Skin epidermis (tissue), 12 donors: ENCODE measurements at regions not wholly inside any gene's neighbourhood (a gene's known extent, or its start where the extent isn't known, plus 50 kb on each side); places are given as distances from the start of the nearest gene placed in this dataset.

Source experiments
- H3K27ac ChIP-seq, 21 experiments: fragments of 200-600 bp; sonication (generic) in 11 of 21; one replicate each; pipeline ENCODE4 v1.5.0; 2020; ENCODE audit warnings: mild to moderate bottlenecking in 3 of 21, inconsistent platforms in 2 of 21, moderate library complexity in 2 of 21
- H3K4me3 ChIP-seq, 7 experiments: fragments of 200-600 bp; sonication (generic) in 2 of 7; one replicate each; pipeline ENCODE4 v1.5.0; 2020; ENCODE audit warnings: inconsistent platforms in 2 of 7, mild to moderate bottlenecking in 2 of 7, moderate library complexity in 1 of 7

DNA sequence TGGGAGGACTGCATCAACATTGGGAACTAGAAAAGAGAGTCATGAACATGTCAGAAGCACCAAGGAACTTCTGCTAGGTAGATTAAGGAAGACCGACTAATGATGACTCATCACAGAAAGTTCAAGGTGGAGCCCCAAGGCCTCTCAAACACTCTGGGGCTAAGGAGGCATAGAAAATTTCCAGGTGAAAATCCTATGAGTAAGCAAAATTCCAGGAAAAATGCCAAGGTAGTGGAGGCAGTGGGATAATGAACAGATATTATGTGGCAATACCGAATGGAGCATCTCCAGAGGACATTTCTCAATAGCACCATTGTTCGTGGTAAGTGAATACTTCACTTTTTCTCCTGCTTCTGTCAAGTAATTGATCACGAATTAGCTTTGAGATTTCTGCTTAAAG lies 336.5 kb downstream of the MZT1 start:
- Histone ChIP-seq H3K27ac (no peak overlapping the region), H3K4me3 (no peak overlapping the region)

DNA sequence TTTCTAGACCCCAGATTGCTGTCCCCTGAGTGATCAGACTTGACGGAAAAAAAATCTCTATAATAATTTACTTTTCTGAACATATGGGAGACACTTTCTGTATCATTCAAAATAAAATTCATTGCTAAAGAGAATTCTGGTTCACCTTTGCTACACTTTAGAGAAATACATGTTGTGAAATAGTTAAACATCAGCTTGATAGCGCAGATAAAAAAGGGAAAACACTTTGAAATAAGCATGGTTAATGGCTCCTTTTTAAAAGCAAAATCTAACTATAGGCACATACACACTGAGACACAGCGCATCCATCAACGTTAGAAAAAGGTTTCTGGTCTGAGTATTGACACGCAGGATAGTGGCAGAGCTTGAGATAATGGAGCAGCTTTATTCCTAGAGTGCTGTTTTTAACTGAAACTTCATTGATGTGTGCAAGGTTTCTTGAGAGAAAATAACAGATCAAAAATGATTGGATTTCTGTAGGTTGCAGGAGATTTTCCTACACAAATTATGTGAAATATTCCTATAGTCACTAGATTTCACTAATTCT lies 341.2 kb downstream of the MZT1 start:
- H3K27ac ChIP-seq: no peak overlapping the region
- no peak overlapping the region for H3K4me3 ChIP-seq

DNA sequence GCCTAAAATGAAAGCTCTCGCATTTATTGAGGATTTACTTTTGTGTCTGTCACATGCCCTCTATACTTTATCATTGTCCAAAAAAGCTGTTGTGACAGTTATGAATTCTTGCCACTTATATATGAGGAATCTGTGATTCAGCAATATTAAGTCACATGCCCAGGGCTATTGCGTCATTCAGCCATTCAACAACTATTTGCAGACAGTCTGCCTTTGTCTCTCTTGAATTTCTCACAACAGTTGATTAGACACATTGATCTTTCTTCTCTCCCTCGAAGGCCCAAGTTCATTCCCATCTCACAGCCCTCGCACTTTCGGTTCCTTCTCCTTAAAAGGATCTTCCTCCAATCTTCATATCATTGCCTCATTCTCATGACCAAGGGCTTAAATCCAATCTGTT lies 342.6 kb downstream of the MZT1 start:
- no peak overlapping the region for H3K4me3 ChIP-seq
- no peak overlapping the region for H3K27ac ChIP-seq

DNA sequence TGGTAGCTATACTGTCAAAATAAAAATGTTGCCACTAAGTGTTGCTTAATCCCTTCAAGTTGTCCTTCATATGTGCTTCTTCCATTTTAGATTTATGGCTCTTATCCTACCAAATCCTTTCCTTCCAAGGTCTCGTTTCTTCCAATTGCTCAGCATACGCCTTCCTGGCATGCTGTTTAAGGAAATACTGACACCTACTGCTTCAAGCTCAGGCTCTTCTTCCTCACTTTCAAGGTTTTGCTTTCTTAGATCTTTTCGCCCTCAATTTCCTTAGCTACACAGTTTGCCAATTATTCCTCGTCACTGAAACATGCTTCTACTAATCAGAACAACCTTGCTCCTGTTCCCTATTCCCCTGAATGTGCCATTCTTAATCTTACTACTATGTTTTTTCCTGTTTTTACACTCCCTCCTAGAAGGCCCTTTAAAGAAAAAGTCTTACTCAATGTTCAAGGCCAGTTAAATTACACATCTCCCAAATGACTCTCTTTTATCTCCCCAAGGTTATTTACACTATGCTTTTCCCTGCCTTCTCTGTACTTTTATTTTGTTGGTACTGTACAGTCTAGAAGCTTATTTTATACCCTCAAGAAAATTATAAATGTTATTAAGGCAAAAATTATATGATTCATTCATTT lies 343.1 kb downstream of the MZT1 start:
- no peak overlapping the region for H3K4me3 ChIP-seq
- no peak overlapping the region for H3K27ac ChIP-seq

DNA sequence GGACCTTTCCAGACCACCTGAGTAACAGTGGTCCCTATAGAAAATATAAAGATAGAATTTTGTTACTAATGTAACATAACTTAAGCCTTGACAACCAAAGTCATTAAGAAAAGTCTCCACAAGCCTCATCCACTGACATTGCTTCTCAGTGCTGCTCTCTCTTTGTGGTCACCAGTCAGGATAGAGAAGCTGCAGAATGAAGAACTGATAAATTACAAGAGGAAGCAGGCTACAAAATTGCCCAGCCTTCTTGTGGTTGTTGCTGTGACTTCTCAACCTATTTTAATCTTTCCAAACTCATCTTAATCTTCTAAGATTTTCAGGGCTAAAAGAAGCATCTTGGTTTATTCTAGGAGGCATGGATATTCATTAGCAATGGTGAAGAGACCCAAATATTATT lies 343.8 kb downstream of the MZT1 start:
- no peak overlapping the region for H3K27ac ChIP-seq
- no peak overlapping the region for H3K4me3 ChIP-seq

DNA sequence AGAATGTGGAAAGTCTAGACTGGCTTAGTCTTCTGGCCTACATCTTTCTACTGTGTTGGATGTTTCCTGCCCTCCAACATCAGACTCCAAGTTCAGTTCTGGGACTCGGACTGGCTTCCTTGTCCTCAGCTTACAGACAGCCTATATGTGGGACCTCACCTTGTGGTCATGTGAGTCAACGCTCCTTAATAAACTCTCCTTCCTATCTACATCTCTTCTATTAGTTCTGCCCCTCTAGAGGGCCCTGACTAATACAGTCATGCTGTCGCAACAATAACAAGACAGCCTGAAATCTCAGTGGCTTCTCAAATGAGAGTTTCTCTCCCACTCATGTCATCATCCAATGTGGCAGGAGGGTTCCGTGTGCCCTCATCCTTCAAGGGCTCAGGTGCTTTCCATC lies 347.8 kb downstream of the MZT1 start:
- no peak overlapping the region for H3K4me3 ChIP-seq
- H3K27ac ChIP-seq: no peak overlapping the region

DNA sequence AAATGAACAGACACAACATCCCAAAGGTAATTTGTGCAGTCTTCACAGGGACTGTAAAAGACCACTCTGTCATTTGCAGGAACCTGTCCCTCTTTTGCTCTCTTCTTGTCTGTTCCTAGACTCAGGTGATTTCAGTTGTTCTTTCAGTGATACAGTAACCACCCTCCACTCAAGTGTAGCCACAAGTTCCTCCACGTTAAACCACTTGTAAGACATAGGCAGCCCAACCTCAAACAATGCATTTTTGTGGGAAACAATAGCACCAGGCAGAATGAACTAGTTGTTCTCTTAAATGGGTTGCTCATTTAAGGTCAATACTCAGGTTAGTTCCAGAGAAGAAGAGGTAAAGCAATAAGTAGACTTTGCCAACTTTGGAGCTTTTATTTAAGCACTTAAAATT lies 359.4 kb downstream of the MZT1 start:
- no peak overlapping the region for H3K4me3 ChIP-seq
- no peak overlapping the region for H3K27ac ChIP-seq

DNA sequence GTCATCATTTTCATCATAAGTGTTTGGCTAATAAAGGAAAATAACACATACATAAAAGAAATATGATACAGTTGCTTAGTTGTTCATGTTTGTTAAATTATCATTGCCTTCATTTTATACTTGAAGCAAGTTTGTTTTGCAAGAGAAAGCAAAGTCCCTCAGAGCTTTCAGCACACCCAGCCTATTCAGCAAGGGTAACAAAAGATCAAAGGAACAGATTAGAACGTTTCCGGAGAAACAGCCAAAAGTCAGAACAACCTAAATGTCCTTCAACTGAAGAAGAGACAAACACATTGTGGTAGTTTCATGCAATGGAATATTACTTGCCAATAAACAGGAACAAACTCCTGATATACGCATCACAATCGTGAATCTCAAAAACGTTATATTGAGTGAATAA lies 380.7 kb downstream of the MZT1 start:
- Histone ChIP-seq H3K27ac (no peak overlapping the region), H3K4me3 (no peak overlapping the region)

DNA sequence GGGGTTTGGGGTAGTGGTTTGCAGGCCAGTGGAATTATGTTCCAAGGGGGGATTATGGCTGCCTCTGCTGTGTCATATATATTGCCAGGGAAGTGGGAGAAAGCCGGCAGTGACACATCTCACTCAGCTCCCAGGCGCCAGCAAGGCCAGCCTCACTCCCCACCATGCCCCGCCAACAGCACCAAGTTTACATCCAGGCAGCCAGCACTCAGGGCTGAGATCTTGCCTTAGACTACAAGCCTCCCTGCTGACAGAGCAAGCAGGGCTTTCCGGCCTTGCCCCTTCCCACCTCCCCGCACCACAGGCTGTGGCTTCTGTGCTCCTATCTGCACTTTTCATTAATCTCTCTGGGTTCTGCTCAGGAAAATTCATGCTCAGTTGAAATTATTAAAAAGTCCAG lies 385.1 kb downstream of the MZT1 start:
- no peak overlapping the region for H3K27ac ChIP-seq
- no peak overlapping the region for H3K4me3 ChIP-seq

DNA sequence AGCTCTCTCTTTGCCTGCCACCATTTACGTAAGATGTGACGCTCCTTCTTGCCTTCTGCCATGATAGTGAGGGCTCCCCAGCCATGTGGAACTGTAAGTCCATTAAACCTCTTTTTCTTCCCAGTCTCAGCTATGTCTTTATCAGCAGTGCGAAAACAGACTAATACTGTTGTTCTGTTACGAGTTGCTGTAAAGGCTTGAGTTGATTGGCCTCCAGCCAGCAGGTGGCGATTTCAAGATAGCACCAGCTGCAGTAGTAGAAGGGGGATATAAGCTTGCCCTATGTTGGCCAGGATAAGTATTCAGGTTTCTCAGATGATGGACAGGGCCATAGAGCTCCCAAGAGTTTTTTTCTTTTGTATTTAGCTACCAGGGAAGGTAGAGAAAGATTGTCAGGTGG lies 385.5 kb downstream of the MZT1 start:
- H3K27ac ChIP-seq: no peak overlapping the region
- no peak overlapping the region for H3K4me3 ChIP-seq

DNA sequence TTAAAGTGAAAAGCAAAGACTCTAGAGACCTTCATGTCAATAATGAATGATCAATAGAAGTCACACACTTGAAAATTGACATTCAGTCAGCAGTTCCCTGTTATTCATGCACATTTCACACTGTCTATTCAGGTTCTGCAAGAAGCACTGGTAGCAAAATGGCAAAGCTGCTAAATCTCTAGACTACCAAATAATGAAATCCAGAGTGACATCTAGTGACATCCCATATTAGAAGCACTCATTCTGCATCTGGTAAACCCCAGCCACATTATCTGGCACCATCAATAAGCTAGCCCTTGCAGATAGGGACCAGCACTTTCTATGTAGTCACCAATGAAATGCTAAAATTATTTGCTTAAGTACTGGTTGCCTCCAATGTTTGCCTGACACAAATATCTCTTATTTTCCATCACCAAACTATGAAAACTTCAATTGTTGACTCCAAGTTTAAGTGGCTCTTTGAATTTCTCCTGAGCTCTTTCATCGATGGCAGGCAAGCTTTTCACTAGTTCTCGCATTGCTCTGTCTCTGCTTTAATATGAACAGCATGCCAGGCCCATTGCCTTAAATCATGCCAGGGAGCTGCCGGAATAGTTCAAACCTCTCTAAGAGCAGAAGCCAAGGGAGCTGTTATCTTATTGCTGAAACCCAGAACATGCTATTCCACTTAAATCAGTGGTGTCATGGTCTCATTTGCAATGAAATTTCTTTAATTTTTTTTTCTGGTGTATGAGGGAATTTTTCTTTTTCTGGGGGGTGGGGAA lies 409.9 kb downstream of the MZT1 start:
- Histone ChIP-seq H3K4me3 (no peak overlapping the region), H3K27ac (no peak overlapping the region)

DNA sequence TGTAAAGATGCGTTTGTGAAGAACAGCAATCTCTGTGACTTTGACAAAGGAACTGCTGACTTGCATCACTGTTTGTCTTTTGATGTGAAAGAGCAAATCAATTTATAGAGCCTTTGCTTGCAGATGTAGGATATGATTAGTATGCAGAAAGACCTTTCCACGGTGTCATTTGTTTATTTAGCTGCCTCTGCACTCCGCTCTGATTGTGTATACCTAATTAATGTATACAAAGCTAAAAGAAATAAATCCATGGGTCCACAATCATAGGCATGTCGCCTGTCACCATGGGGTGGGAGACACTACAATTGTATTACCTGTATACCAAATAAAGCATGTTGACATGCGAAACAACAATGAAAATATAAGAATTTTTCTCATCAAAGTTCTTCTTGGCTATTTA lies 410.7 kb downstream of the MZT1 start:
- H3K4me3 ChIP-seq: no peak overlapping the region
- no peak overlapping the region for H3K27ac ChIP-seq

DNA sequence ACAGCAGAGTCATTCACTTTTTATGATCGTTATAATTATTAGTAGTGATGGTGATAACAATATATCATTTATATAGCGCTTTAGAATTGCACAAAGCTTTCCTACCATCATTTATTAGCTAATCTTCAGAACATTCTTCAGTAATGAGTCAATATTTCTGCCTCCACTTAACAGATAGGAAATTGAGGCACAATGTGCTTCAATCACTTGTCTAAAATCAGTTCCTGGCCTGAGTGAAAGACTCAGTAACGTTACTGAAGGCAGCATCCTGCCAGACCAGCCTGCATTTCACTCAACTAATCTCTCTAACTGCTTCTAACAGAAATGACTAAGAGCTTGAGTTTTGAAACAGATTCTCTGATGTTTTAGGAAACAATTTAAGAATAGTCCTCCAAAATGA lies 412.1 kb downstream of the MZT1 start:
- Histone ChIP-seq H3K4me3 (no peak overlapping the region), H3K27ac (no peak overlapping the region)

DNA sequence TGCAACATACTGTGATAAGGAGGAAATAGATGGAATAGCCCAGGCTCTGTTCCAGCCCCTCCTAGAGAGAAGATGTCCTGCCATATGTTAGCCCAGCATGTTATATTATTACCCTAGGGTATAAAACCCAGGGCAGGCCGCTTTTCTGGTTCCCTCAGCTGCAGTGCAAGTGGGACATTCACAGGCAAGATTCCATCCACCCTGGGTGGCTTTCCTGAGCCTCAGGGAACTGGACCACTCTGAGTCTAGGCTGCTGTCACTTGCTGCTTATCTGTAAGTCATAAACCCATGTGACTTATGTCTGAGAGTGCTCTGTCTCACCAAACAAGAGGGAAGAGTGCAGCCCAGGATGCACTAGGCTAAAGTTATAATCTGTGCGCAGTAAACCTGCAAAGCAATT lies 413.2 kb downstream of the MZT1 start:
- no peak overlapping the region for H3K4me3 ChIP-seq
- no peak overlapping the region for H3K27ac ChIP-seq

DNA sequence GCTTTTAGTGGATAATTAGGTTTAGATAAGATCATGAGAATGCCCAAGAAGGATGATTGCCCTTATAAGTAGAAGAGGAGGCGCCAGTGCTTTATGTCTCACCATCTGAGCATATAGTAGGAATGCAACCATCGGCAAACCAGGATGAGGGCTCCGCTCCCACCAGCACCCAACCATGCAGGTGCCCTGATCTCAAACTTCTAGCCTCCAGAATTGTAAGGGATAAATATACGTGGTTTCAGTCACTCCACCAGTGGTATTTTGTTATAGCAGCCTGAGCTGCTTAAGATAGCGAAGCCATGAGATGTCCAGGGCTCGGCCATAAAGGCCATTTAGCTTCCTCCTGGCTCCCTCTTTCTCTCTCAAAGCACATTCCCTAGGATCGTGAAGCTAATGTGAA lies 413.9 kb downstream of the MZT1 start:
- no peak overlapping the region for H3K27ac ChIP-seq
- H3K4me3 ChIP-seq: no peak overlapping the region

DNA sequence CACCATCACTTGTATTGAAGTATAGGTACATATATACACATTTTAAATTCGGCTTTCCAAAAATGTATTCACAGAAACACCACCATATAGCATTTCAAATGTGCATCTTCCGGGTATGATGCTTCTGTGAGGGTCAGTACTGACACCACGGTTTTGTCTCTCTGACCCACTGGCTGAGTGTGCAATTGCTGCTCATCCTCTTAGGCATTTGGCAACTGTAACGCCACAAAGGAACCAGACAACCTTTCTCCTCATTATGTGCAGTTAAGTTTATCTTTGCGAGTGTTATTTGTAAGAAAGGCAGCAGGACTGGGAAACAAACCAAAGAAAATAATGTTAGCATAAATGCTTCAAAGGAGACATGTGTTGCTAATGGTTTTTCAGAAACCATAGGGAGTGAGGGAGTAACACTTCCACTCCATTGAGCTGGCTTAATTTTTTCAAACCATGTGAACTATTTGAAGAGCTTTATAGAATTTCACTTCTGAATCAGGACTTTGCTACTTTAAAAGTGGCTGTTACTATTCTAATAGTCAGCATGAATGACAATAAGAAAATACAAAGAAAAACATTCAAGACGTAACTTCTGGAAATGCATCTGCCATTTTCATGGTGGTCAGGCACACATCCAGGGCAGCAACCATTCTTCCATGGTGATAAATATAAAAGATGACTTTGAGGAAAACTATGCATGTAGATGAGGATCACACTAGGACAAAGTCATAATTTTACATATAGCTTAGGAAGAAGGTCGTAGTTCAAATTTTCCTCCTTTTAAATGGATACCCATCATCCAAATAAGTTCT lies 423.3 kb downstream of the MZT1 start:
- H3K4me3 ChIP-seq: no peak overlapping the region

DNA sequence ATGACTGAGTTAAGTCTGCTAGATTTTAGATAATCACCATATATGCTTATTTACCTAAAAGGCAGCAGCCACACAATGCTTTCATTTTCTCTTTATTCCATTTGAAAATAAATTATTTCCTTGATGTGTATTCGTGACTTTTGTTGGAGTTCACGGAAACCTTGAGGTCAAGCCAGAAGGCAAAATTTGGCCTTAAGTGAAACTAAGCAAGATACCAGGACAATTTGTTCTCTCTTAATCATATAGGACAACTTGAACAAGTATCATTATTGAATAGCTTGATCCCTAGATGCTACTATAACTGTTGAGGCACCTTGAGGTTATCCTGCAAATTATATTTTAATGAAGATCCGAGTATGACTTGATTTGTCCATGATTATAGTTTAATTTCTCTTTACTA lies 429.2 kb upstream of the DACH1 start:
- Histone ChIP-seq H3K27ac (no peak overlapping the region), H3K4me3 (no peak overlapping the region)

More for the DNA sequence above, 423.3 kb downstream of the MZT1 start:
- no peak overlapping the region for H3K27ac ChIP-seq

DNA sequence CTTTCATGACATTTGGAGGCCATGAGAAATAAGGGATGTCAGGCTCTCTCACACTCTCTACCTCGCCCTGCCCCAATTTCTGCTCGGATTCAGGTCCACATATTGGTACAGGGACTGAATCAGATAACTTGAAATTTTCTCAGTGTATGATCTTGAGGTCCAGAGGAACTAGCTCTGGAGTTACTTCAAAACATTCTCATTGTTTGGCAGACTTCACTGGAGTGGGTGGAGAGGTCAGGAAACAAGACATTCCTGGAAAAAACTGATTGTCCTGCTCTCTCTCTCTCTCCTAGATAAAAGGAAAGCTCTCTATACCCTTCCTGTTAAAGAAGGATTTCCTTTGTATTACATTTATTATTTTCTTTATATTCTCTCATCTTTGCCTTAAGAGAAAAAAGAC lies 428.1 kb upstream of the DACH1 start:
- H3K27ac ChIP-seq: no peak overlapping the region
- H3K4me3 ChIP-seq: no peak overlapping the region

DNA sequence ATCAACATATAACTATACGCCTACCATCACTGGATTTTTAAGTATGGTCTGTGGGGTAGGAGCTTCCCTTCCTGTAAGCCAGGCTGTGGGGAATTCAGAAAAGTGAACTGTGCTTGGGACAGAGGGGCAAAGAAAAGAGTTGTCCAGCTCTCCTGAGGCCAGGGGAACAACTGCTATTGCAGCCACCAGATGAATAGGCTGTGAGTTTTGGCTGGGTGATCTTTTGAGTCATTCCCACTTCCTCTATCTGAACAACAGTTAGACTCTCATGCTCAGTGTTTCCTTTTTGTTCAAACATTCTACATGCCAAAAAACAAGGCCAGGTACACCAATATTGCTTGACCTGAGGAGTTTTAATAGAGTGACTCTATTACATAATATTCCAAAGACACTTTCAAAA lies 426.2 kb upstream of the DACH1 start:
- H3K4me3 ChIP-seq: no peak overlapping the region
- no peak overlapping the region for H3K27ac ChIP-seq

DNA sequence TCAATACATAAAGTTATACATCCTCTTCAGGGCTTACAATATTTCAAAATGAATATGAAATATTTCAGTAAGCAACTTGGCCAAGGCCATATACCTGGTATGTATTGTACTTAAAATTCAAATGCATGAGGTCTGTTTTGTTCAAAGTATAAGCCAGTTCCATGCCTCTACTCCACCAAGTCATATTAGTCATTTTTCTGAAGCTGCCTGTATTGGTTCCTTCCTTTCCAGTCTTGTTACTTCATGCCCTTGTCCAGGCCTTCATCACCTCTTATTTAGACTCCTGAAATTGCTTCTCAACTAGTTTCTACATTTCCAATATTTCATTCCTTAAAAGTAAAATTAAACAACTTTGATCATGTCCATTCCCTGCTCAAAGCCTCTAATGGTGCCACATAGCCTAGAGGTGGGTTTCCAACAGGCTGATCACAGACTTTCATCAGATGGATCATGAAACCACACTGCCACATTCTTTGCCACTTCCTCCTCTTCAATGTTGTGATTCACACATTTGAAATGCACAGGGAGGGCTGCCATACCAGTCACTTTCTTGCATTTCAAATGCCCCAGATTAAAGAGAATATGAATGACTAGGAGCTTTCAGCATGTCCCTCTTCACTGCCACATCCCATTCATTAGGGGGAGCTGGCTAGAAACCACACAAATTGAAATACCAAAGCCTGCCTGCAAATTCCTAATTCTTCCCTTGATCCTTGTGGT lies 424.1 kb upstream of the DACH1 start:
- H3K27ac ChIP-seq: no peak overlapping the region
- no peak overlapping the region for H3K4me3 ChIP-seq
